Esophagus squamous epithelium (tissue), 4 donors: ENCODE measurements at regions not wholly inside any gene's neighbourhood (a gene's known extent, or its start where the extent isn't known, plus 50 kb on each side); places are given as distances from the start of the nearest gene placed in this dataset.

ENCODE experiments used
- CTCF ChIP-seq, 6 experiments: fragments of 450-650 bp in 4 of 6; fragments of 200-600 bp in 2 of 6; sonication (generic) in 2 of 6; IDR thresholded peaks; one replicate each; pipeline ENCODE4 v1.5.1; 2016 to 2019; ENCODE audit warnings: antibody characterized with exemption in 6 of 6, mild to moderate bottlenecking in 4 of 6, moderate library complexity in 4 of 6
- POLR2A ChIP-seq, 4 donors: fragments of 450-650 bp; IDR thresholded peaks; one replicate each; pipeline ENCODE4 v1.6.1; 2017; ENCODE audit warnings: antibody characterized with exemption in 4 of 4, mild to moderate bottlenecking in 4 of 4, moderate library complexity in 3 of 4

GRCh38 chr3:43185274-43185982 is 79.5 kb upstream of the POMGNT2 start:
- TF ChIP-seq CTCF (IDR thresholded peaks at IDR 0.05), result no peak
- no peak for TF ChIP-seq POLR2A (IDR thresholded peaks at IDR 0.05)
